CD4-positive, alpha-beta T cell (primary cell): ENCODE measurements at regions not wholly inside any gene's neighbourhood (a gene's known extent, or its start where the extent isn't known, plus 50 kb on each side); places are given as distances from the start of the nearest gene placed in this dataset.

Experiments
- ATAC-seq: fragments of 200-7000 bp; cut with Tn5 transposase; one replicate; pipeline ENCODE4 v1.10.0; 2022; ENCODE audit warnings: mild to moderate bottlenecking; ENCODE audit not compliant: poor library complexity
- CTCF ChIA-PET: fragments of 350-600 bp; sonication (Branson Sonifier 250); formaldehyde crosslinking; loops from one replicate; lab custom pipeline; 2021; ENCODE audit warnings: antibody characterized with exemption, inconsistent platforms; lab: Charles Lee
- POLR2A ChIA-PET: fragments of 350-600 bp; sonication (Branson Sonifier 250); formaldehyde crosslinking; loops from one replicate; lab custom pipeline; 2021; ENCODE audit warnings: antibody characterized with exemption, inconsistent platforms; lab: Charles Lee
- DNase-seq, 14 experiments: peaks; one replicate each; pipeline ENCODE4 v3.0.0-alpha.2; 2013 to 2020; ENCODE audit warnings: mixed read lengths in 2 of 14
- H3K27ac ChIP-seq, 2 donors: one replicate each; pipeline versions ENCODE4 v1.5.1 to v1.7.0; 2013; ENCODE audit warnings: low read length in 2 of 2, low read depth in 1 of 2, mild to moderate bottlenecking in 1 of 2
- H3K27me3 ChIP-seq, 2 experiments: 1 replicate in 1 of 2; 2 replicates in 1 of 2; pipeline versions ENCODE4 v1.6.1 to v1.7.0; 2013; ENCODE audit warnings: low read length in 2 of 2, control low read depth in 1 of 2, mild to moderate bottlenecking in 1 of 2, moderate library complexity in 1 of 2; ENCODE audit not compliant: insufficient read depth in 2 of 2, control insufficient read depth in 1 of 2
- H3K36me3 ChIP-seq: one replicate; pipeline ENCODE4 v1.6.1; 2013; ENCODE audit warnings: low read length, control low read depth; ENCODE audit not compliant: insufficient read depth
- H3K4me1 ChIP-seq: one replicate; pipeline ENCODE4 v1.6.1; 2013; ENCODE audit warnings: low read length, control low read depth; ENCODE audit not compliant: insufficient read depth
- H3K4me3 ChIP-seq: one replicate; pipeline ENCODE4 v1.5.1; 2013; ENCODE audit warnings: mild to moderate bottlenecking, low read length, moderate library complexity
- H3K9me3 ChIP-seq, 2 experiments: 1 replicate in 1 of 2; 2 replicates in 1 of 2; pipeline versions ENCODE4 v1.6.1 to v1.7.0; 2013; ENCODE audit warnings: low read length in 2 of 2, mild to moderate bottlenecking in 2 of 2, control low read depth in 1 of 2, moderate library complexity in 1 of 2; ENCODE audit not compliant: control insufficient read depth in 1 of 2, insufficient read depth in 1 of 2
- H3K27ac Mint-ChIP-seq: one replicate; pipeline ENCODE4 v1.8.0; 2020; ENCODE audit warnings: mixed read lengths
- H3K27me3 Mint-ChIP-seq: one replicate; pipeline ENCODE4 v1.8.0; 2021; ENCODE audit warnings: mixed read lengths
- H3K36me3 Mint-ChIP-seq: one replicate; pipeline ENCODE4 v1.8.0; 2021; ENCODE audit warnings: low read depth, mixed read lengths
- H3K4me1 Mint-ChIP-seq: one replicate; pipeline ENCODE4 v1.8.0; 2021; ENCODE audit warnings: low read depth, mixed read lengths
- H3K4me3 Mint-ChIP-seq: one replicate; pipeline ENCODE4 v1.8.0; 2020; ENCODE audit warnings: mild to moderate bottlenecking, mixed read lengths
- H3K9me3 Mint-ChIP-seq: one replicate; pipeline ENCODE4 v1.8.0; 2020; ENCODE audit warnings: mixed read lengths
- intact Hi-C, 2 experiments: fragments of 100-400 bp; cut with DNase I in 1 of 2; cut with micrococcal nuclease in 1 of 2; formaldehyde crosslinking; loops; one replicate each; pipeline versions ENCODE4 v1.15.1 to v1.9.0; 2023 to 2025; cut with DNase I, micrococcal nuclease
- TF ChIP-seq, protein P1 (sequence below): fragments of 200-600 bp; IDR thresholded peaks from one replicate; pipeline ENCODE4 v1.8.0; 2022; ENCODE audit warnings: antibody characterized with exemption, mild to moderate bottlenecking

DNA sequence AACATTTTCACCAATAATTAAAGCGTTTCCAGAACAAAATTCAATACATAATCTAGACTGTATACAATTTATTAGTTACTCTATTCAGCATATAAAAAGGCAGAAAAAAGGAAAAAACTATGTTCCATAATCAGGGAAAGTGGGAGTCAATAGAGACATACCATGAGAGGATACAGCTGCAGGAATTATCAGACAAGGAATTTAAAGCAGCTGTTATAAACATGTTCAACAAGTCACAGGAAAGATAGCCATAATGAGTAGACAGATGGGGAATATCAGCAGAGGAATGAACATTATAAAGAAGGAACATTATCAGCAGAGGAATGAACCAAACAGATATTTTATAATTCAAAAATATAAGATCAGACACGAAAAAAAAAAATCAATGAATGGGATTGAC lies 500.6 kb upstream of the RPS6KA3 start:
- ChIA-PET POLR2A (interaction anchor here (0.6 kb wide), 1 partner anchor 110 kb away, joined by 3 read pairs; no protein-coding TSS in a partner anchor), CTCF (no interaction called here)
- Histone ChIP-seq H3K4me1 (no peaks in the 10 kb centered on the region), H3K27me3 (no peaks in the 10 kb centered on the region), H3K4me3 (no peak overlapping the region), H3K27ac (no peak overlapping the region), H3K36me3 (no peaks in the 10 kb centered on the region), H3K9me3 (no peaks in the 10 kb centered on the region)
- H3K9me3 Mint-ChIP-seq, result peaks cover 6% of the 10 kb centered on the region
- no peaks in the 10 kb centered on the region for H3K4me1 Mint-ChIP-seq
- TF ChIP-seq, protein P1, sequence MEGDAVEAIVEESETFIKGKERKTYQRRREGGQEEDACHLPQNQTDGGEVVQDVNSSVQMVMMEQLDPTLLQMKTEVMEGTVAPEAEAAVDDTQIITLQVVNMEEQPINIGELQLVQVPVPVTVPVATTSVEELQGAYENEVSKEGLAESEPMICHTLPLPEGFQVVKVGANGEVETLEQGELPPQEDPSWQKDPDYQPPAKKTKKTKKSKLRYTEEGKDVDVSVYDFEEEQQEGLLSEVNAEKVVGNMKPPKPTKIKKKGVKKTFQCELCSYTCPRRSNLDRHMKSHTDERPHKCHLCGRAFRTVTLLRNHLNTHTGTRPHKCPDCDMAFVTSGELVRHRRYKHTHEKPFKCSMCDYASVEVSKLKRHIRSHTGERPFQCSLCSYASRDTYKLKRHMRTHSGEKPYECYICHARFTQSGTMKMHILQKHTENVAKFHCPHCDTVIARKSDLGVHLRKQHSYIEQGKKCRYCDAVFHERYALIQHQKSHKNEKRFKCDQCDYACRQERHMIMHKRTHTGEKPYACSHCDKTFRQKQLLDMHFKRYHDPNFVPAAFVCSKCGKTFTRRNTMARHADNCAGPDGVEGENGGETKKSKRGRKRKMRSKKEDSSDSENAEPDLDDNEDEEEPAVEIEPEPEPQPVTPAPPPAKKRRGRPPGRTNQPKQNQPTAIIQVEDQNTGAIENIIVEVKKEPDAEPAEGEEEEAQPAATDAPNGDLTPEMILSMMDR, result no peak
- no peaks in the 10 kb centered on the region for H3K27me3 Mint-ChIP-seq
- ATAC-seq (no peak), DNase-seq (no peak)
- H3K27ac Mint-ChIP-seq, result no peak overlapping the region
- no peaks in the 10 kb centered on the region for H3K36me3 Mint-ChIP-seq
- H3K4me3 Mint-ChIP-seq, result no peak overlapping the region
- intact Hi-C loops, result no loop called here

DNA sequence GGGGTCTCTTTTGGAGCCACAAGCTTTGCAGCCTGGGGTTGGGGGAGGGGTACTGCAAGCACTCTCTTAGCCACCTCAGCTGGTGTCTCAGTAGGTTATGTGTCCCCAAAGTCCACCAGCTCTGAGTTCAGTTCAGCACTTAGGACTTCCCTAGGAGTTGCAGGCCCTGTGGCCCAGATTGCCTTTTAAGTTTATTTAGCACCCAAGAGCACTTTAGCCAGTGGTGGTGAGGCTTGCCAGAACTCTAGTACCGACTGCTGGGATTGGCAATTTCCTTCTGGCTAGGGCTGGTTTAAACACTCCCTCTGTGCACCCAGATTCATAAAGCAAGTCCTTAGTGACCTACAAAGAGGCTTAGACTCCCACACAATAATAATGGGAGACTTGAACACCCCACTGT lies 489.9 kb upstream of the RPS6KA3 start:
- Mint-ChIP-seq H3K27ac (no peak overlapping the region), H3K36me3 (no peaks in the 10 kb centered on the region), H3K27me3 (peaks cover 8% of the 10 kb centered on the region), H3K9me3 (no peaks in the 10 kb centered on the region), H3K4me3 (no peak overlapping the region), H3K4me1 (no peaks in the 10 kb centered on the region)
- TF ChIP-seq, protein P1, result no peak
- Histone ChIP-seq H3K36me3 (no peaks in the 10 kb centered on the region), H3K4me1 (no peaks in the 10 kb centered on the region), H3K9me3 (no peaks in the 10 kb centered on the region), H3K27ac (no peak overlapping the region), H3K4me3 (no peak overlapping the region), H3K27me3 (no peaks in the 10 kb centered on the region)
- intact Hi-C loops, result no loop called here
- DNase-seq, result no peak
- ChIA-PET POLR2A (no interaction called here), CTCF (no interaction called here)
- no peak for ATAC-seq

DNA sequence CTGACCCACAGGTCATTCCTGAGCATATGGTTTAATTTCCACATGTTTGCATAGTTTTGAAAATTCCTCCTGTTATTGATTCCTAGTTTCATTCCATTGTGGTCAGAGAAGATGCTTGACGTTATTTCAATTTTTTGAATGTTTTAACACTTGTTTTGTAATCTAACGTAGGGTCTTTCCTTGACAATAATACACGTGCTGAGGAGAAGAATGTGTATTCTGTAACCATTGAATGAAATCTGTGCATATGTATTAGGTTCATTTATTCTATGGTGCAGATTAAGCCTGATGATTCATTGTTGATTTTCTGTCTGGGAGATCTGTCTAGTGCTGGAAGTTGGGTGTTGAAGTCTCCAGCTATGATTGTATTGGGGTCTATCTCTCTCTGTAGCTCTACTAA lies 486.4 kb upstream of the RPS6KA3 start:
- no peaks in the 10 kb centered on the region for H3K9me3 Mint-ChIP-seq
- TF ChIP-seq, protein P1, result no peak
- CTCF ChIA-PET, result no interaction called here
- Histone ChIP-seq H3K36me3 (no peaks in the 10 kb centered on the region), H3K4me3 (no peak overlapping the region), H3K9me3 (no peaks in the 10 kb centered on the region), H3K4me1 (no peaks in the 10 kb centered on the region), H3K27ac (no peak overlapping the region), H3K27me3 (no peaks in the 10 kb centered on the region)
- no peak for DNase-seq
- POLR2A ChIA-PET, result no interaction called here
- peaks cover 12% of the 10 kb centered on the region for H3K27me3 Mint-ChIP-seq
- H3K4me1 Mint-ChIP-seq, result no peaks in the 10 kb centered on the region
- intact Hi-C loops, result no loop called here
- H3K36me3 Mint-ChIP-seq, result no peaks in the 10 kb centered on the region
- H3K27ac Mint-ChIP-seq, result no peak overlapping the region
- no peak for ATAC-seq
- H3K4me3 Mint-ChIP-seq, result no peak overlapping the region
